ENCODE measurements at regions not wholly inside any gene's neighbourhood (a gene's known extent, or its start where the extent isn't known, plus 50 kb on each side); places are given as distances from the start of the nearest gene placed in this dataset.

GRCh38 chr1:238501290-238501689 is 610.6 kb upstream of the ZP4 start:
- no peaks in the 10 kb centered on the region for H3K27me3 ChIP-seq (ENCODE audit: control insufficient read depth, insufficient read depth, low read length)
- H3K36me3 ChIP-seq (ENCODE audit: control insufficient read depth, insufficient read depth, low read length), result no peaks in the 10 kb centered on the region
- no peak overlapping the region for H3K27ac ChIP-seq (ENCODE audit: low read depth, low read length)
- H3K4me3 ChIP-seq (ENCODE audit: low read depth, low read length), result no peak overlapping the region
- no peaks in the 10 kb centered on the region for H3K9me3 ChIP-seq (ENCODE audit: control insufficient read depth, insufficient read depth, low read depth, low read length)
- H3K4me1 ChIP-seq (ENCODE audit: control insufficient read depth, insufficient read depth, low read length), result no peaks in the 10 kb centered on the region
- H3K9ac ChIP-seq (ENCODE audit: low read length), result no peak overlapping the region

- no peak overlapping the region for H3K4me3 ChIP-seq (ENCODE audit: low read depth, low read length)
- H3K9me3 ChIP-seq (ENCODE audit: control insufficient read depth, insufficient read depth, low read depth, low read length), result no peaks in the 10 kb centered on the region
- H3K27me3 ChIP-seq (ENCODE audit: control insufficient read depth, insufficient read depth, low read length), result no peaks in the 10 kb centered on the region
- H3K36me3 ChIP-seq (ENCODE audit: control insufficient read depth, insufficient read depth, low read length), result no peaks in the 10 kb centered on the region
- H3K27ac ChIP-seq (ENCODE audit: low read depth, low read length), result no peak overlapping the region
- no peak overlapping the region for H3K9ac ChIP-seq (ENCODE audit: low read length)
- no peaks in the 10 kb centered on the region for H3K4me1 ChIP-seq (ENCODE audit: control insufficient read depth, insufficient read depth, low read length)
These were observed 608.3 kb upstream of the ZP4 start for GRCh38 chr1:238499021-238499420.

GRCh38 chr1:238492271-238492670 is 601.5 kb upstream of the ZP4 start:
- Histone ChIP-seq H3K9ac (ENCODE audit: low read length) (no peak overlapping the region), H3K27ac (ENCODE audit: low read depth, low read length) (no peak overlapping the region), H3K4me3 (ENCODE audit: low read depth, low read length) (no peak overlapping the region), H3K36me3 (ENCODE audit: control insufficient read depth, insufficient read depth, low read length) (no peaks in the 10 kb centered on the region), H3K4me1 (ENCODE audit: control insufficient read depth, insufficient read depth, low read length) (no peaks in the 10 kb centered on the region), H3K9me3 (ENCODE audit: control insufficient read depth, insufficient read depth, low read depth, low read length) (no peaks in the 10 kb centered on the region), H3K27me3 (ENCODE audit: control insufficient read depth, insufficient read depth, low read length) (no peaks in the 10 kb centered on the region)

GRCh38 chr1:238491265-238491664 is 600.5 kb upstream of the ZP4 start:
- no peak overlapping the region for H3K4me3 ChIP-seq (ENCODE audit: low read depth, low read length)
- no peaks in the 10 kb centered on the region for H3K27me3 ChIP-seq (ENCODE audit: control insufficient read depth, insufficient read depth, low read length)
- no peaks in the 10 kb centered on the region for H3K36me3 ChIP-seq (ENCODE audit: control insufficient read depth, insufficient read depth, low read length)
- no peak overlapping the region for H3K9ac ChIP-seq (ENCODE audit: low read length)
- peaks cover under 1% of the 10 kb centered on the region; the same call in 1 of the 2 replicates for H3K4me1 ChIP-seq (ENCODE audit: control insufficient read depth, insufficient read depth, low read length)
- no peaks in the 10 kb centered on the region for H3K9me3 ChIP-seq (ENCODE audit: control insufficient read depth, insufficient read depth, low read depth, low read length)
- no peak overlapping the region for H3K27ac ChIP-seq (ENCODE audit: low read depth, low read length)

- Histone ChIP-seq H3K4me3 (ENCODE audit: low read depth, low read length) (no peak overlapping the region), H3K4me1 (ENCODE audit: control insufficient read depth, insufficient read depth, low read length) (peaks cover 9% of the 10 kb centered on the region; the same call in 1 of the 2 replicates), H3K27me3 (ENCODE audit: control insufficient read depth, insufficient read depth, low read length) (no peaks in the 10 kb centered on the region), H3K36me3 (ENCODE audit: control insufficient read depth, insufficient read depth, low read length) (no peaks in the 10 kb centered on the region), H3K9me3 (ENCODE audit: control insufficient read depth, insufficient read depth, low read depth, low read length) (no peaks in the 10 kb centered on the region), H3K9ac (ENCODE audit: low read length) (no peak overlapping the region), H3K27ac (ENCODE audit: low read depth, low read length) (no peak overlapping the region)
These were observed 598.3 kb upstream of the ZP4 start for GRCh38 chr1:238489006-238489405.

GRCh38 chr1:238488401-238488800 is 597.7 kb upstream of the ZP4 start:
- H3K27me3 ChIP-seq (ENCODE audit: control insufficient read depth, insufficient read depth, low read length), result no peaks in the 10 kb centered on the region
- no peaks in the 10 kb centered on the region for H3K36me3 ChIP-seq (ENCODE audit: control insufficient read depth, insufficient read depth, low read length)
- no peaks in the 10 kb centered on the region for H3K9me3 ChIP-seq (ENCODE audit: control insufficient read depth, insufficient read depth, low read depth, low read length)
- no peak overlapping the region for H3K4me3 ChIP-seq (ENCODE audit: low read depth, low read length)
- no peak overlapping the region for H3K27ac ChIP-seq (ENCODE audit: low read depth, low read length)
- no peak overlapping the region for H3K9ac ChIP-seq (ENCODE audit: low read length)
- peaks cover 9% of the 10 kb centered on the region; the same call in 1 of the 2 replicates for H3K4me1 ChIP-seq (ENCODE audit: control insufficient read depth, insufficient read depth, low read length)

GRCh38 chr1:238487931-238488330 is 597.2 kb upstream of the ZP4 start:
- Histone ChIP-seq H3K27me3 (ENCODE audit: control insufficient read depth, insufficient read depth, low read length) (no peaks in the 10 kb centered on the region), H3K4me1 (ENCODE audit: control insufficient read depth, insufficient read depth, low read length) (peaks cover 9% of the 10 kb centered on the region; the same call in 1 of the 2 replicates), H3K9me3 (ENCODE audit: control insufficient read depth, insufficient read depth, low read depth, low read length) (no peaks in the 10 kb centered on the region; the same call in 1 of the 2 replicates), H3K27ac (ENCODE audit: low read depth, low read length) (no peak overlapping the region), H3K4me3 (ENCODE audit: low read depth, low read length) (no peak overlapping the region), H3K9ac (ENCODE audit: low read length) (no peak overlapping the region), H3K36me3 (ENCODE audit: control insufficient read depth, insufficient read depth, low read length) (no peaks in the 10 kb centered on the region)

GRCh38 chr1:238485912-238486209 is 595.1 kb upstream of the ZP4 start:
- Histone ChIP-seq H3K4me3 (ENCODE audit: low read depth, low read length) (peak overlapping the region; percentile 68), H3K4me1 (ENCODE audit: control insufficient read depth, insufficient read depth, low read length) (peaks cover 9% of the 10 kb centered on the region; the same call in 1 of the 2 replicates), H3K27me3 (ENCODE audit: control insufficient read depth, insufficient read depth, low read length) (no peaks in the 10 kb centered on the region), H3K27ac (ENCODE audit: low read depth, low read length) (peak overlapping the region; percentile 68; the same call in 1 of the 2 replicates), H3K9ac (ENCODE audit: low read length) (peak overlapping the region; percentile 93), H3K36me3 (ENCODE audit: control insufficient read depth, insufficient read depth, low read length) (peaks cover 10% of the 10 kb centered on the region; the same call in 1 of the 2 replicates), H3K9me3 (ENCODE audit: control insufficient read depth, insufficient read depth, low read depth, low read length) (no peaks in the 10 kb centered on the region; the same call in 1 of the 2 replicates)

GRCh38 chr1:238485057-238485911 is 594.6 kb upstream of the ZP4 start:
- peak overlapping the region; percentile 68; the same call in 1 of the 2 replicates for H3K27ac ChIP-seq (ENCODE audit: low read depth, low read length)
- peaks cover 12% of the 10 kb centered on the region; the same call in 1 of the 2 replicates for H3K36me3 ChIP-seq (ENCODE audit: control insufficient read depth, insufficient read depth, low read length)
- H3K9ac ChIP-seq (ENCODE audit: low read length), result peak overlapping the region; percentile 93
- peaks cover 9% of the 10 kb centered on the region; the same call in 1 of the 2 replicates for H3K4me1 ChIP-seq (ENCODE audit: control insufficient read depth, insufficient read depth, low read length)
- peak overlapping the region; percentile 68 for H3K4me3 ChIP-seq (ENCODE audit: low read depth, low read length)
- no peaks in the 10 kb centered on the region; the same call in 1 of the 2 replicates for H3K9me3 ChIP-seq (ENCODE audit: control insufficient read depth, insufficient read depth, low read depth, low read length)
- H3K27me3 ChIP-seq (ENCODE audit: control insufficient read depth, insufficient read depth, low read length), result no peaks in the 10 kb centered on the region

- Histone ChIP-seq H3K27ac (ENCODE audit: low read depth, low read length) (no peak overlapping the region), H3K4me3 (ENCODE audit: low read depth, low read length) (peak overlapping the region; percentile 68; the same call in 1 of the 2 replicates), H3K27me3 (ENCODE audit: control insufficient read depth, insufficient read depth, low read length) (no peaks in the 10 kb centered on the region)
These were observed 593.4 kb upstream of the ZP4 start for GRCh38 chr1:238484121-238484520.

GRCh38 chr1:238476841-238477240 is 586.1 kb upstream of the ZP4 start:
- no peaks in the 10 kb centered on the region for H3K4me1 ChIP-seq (ENCODE audit: control insufficient read depth, insufficient read depth, low read length)
- H3K27ac ChIP-seq (ENCODE audit: low read depth, low read length), result no peak overlapping the region

More at GRCh38 chr1:238484121-238484520, 593.4 kb upstream of the ZP4 start:
- no peaks in the 10 kb centered on the region; the same call in 1 of the 2 replicates for H3K9me3 ChIP-seq (ENCODE audit: control insufficient read depth, insufficient read depth, low read depth, low read length)
- H3K36me3 ChIP-seq (ENCODE audit: control insufficient read depth, insufficient read depth, low read length), result peaks cover 12% of the 10 kb centered on the region; the same call in 1 of the 2 replicates
- no peak overlapping the region for H3K9ac ChIP-seq (ENCODE audit: low read length)
- peaks cover 9% of the 10 kb centered on the region; the same call in 1 of the 2 replicates for H3K4me1 ChIP-seq (ENCODE audit: control insufficient read depth, insufficient read depth, low read length)

More at GRCh38 chr1:238476841-238477240, 586.1 kb upstream of the ZP4 start:
- Histone ChIP-seq H3K9ac (ENCODE audit: low read length) (no peak overlapping the region), H3K4me3 (ENCODE audit: low read depth, low read length) (no peak overlapping the region), H3K9me3 (ENCODE audit: control insufficient read depth, insufficient read depth, low read depth, low read length) (no peaks in the 10 kb centered on the region), H3K36me3 (ENCODE audit: control insufficient read depth, insufficient read depth, low read length) (peaks cover 9% of the 10 kb centered on the region; the same call in 1 of the 2 replicates), H3K27me3 (ENCODE audit: control insufficient read depth, insufficient read depth, low read length) (no peaks in the 10 kb centered on the region)

All from HUES6 (cell line).